ENCODE measurements at regions not wholly inside any gene's neighbourhood (a gene's known extent, or its start where the extent isn't known, plus 50 kb on each side); places are given as distances from the start of the nearest gene placed in this dataset.

GRCh38 chr1:184818646-184819045 lies 64.0 kb upstream of the EDEM3 start:
- no peak for TF ChIP-seq POLR2A (IDR thresholded peaks at IDR 0.05; ENCODE audit: low read depth)
- TF ChIP-seq POLR2AphosphoS5 (IDR thresholded peaks at IDR 0.05) = no peak
- TF ChIP-seq, protein P1, sequence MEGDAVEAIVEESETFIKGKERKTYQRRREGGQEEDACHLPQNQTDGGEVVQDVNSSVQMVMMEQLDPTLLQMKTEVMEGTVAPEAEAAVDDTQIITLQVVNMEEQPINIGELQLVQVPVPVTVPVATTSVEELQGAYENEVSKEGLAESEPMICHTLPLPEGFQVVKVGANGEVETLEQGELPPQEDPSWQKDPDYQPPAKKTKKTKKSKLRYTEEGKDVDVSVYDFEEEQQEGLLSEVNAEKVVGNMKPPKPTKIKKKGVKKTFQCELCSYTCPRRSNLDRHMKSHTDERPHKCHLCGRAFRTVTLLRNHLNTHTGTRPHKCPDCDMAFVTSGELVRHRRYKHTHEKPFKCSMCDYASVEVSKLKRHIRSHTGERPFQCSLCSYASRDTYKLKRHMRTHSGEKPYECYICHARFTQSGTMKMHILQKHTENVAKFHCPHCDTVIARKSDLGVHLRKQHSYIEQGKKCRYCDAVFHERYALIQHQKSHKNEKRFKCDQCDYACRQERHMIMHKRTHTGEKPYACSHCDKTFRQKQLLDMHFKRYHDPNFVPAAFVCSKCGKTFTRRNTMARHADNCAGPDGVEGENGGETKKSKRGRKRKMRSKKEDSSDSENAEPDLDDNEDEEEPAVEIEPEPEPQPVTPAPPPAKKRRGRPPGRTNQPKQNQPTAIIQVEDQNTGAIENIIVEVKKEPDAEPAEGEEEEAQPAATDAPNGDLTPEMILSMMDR (IDR thresholded peaks at IDR 0.05) = no peak

All from esophagus muscularis mucosa (tissue), 3 donors.